ENCODE measurements at regions not wholly inside any gene's neighbourhood (a gene's known extent, or its start where the extent isn't known, plus 50 kb on each side); places are given as distances from the start of the nearest gene placed in this dataset.

DNA sequence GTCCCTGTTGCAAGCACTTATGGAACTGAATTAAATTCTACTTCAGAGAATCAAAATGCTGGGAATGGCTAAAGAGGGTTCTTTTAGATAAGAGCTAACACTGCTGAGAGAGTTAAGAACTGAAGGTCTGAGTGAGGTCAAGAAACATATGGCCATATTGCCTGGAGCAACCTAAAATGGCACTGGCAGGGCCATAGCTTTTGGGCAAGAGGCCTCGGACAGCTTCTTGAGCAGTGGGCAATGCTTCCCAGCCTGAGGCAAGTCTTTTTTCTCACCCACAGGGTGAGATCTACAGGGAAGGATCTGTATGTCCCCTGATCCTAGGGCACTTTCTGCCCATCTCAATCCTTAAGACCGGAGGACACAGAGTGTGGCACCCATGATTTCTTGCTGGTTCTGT lies 244.6 kb upstream of the NT5C1B start:
- TF ChIP-seq REST (IDR thresholded peaks at IDR 0.05; ENCODE audit: insufficient replicate concordance, low read depth), result no peak
- TF ChIP-seq CTCF (IDR thresholded peaks at IDR 0.05; ENCODE audit: insufficient read depth, low read length), result no peak
- TF ChIP-seq POLR2AphosphoS5 (IDR thresholded peaks at IDR 0.05; ENCODE audit: low read depth), result no peak
- no peak for TF ChIP-seq SPI1 (IDR thresholded peaks at IDR 0.05; ENCODE audit: borderline replicate concordance, low read depth)
- TF ChIP-seq GABPA (IDR thresholded peaks at IDR 0.05; ENCODE audit: low read depth), result no peak
- H3K27ac ChIP-seq (replicated peaks), result no peak overlapping the region
- no peak for DNase-seq (ENCODE audit: low read depth in 1 of 2, low spot score in 1 of 2)
- peaks cover 2% of the 10 kb centered on the region for H3K27me3 ChIP-seq (ENCODE audit: insufficient read depth, poor library complexity, severe bottlenecking)
- no peak overlapping the region for H3K4me3 ChIP-seq (replicated peaks; ENCODE audit: insufficient read depth, low read length)

DNA sequence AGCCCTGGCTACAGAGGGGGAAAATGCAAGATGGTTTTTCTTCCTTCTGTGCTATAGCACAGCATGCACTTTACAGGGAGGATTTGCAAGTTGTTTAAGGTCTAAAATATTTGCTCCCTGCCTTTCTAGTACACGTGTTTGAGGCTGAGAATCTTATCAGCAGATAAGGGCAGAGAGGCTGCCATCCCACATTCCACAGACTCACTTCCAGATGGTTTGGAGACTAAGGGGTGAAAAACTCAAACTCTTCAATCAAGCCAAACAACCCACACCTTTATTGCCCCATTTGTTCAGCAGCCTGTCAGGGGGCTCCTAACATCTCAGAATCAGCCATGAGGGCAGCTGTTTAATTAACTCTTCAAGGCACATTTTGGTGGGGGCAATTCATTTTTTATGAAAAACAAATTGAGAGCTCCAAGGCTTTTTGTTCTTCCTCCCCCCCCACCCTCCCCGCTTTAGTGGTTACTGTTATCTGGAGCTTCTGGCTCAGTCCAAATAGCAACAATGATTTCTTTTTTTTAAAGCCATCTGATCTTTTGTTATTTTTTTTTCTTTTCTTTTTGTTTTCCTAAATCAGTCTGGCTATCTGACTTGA lies 242.6 kb upstream of the NT5C1B start:
- TF ChIP-seq CTCF (IDR thresholded peaks at IDR 0.05; ENCODE audit: insufficient read depth, low read length) (no peak), POLR2AphosphoS5 (IDR thresholded peaks at IDR 0.05; ENCODE audit: low read depth) (no peak), REST (IDR thresholded peaks at IDR 0.05; ENCODE audit: insufficient replicate concordance, low read depth) (no peak), GABPA (IDR thresholded peaks at IDR 0.05; ENCODE audit: low read depth) (no peak), SPI1 (IDR thresholded peaks at IDR 0.05; ENCODE audit: borderline replicate concordance, low read depth) (no peak)
- Histone ChIP-seq H3K4me3 (replicated peaks; ENCODE audit: insufficient read depth, low read length) (no peak overlapping the region), H3K27ac (replicated peaks) (no peak overlapping the region), H3K27me3 (ENCODE audit: insufficient read depth, poor library complexity, severe bottlenecking) (peaks cover 2% of the 10 kb centered on the region)
- no peak for DNase-seq (ENCODE audit: low read depth in 1 of 2, low spot score in 1 of 2)

GRCh38 chr2:18830962-18831361 lies 241.6 kb upstream of the NT5C1B start:
- Histone ChIP-seq H3K27ac (replicated peaks) (no peak overlapping the region), H3K4me3 (replicated peaks; ENCODE audit: insufficient read depth, low read length) (no peak overlapping the region), H3K27me3 (ENCODE audit: insufficient read depth, poor library complexity, severe bottlenecking) (no peaks in the 10 kb centered on the region)
- TF ChIP-seq REST (IDR thresholded peaks at IDR 0.05; ENCODE audit: insufficient replicate concordance, low read depth), result no peak
- no peak for DNase-seq (ENCODE audit: low read depth in 1 of 2, low spot score in 1 of 2)
